SK-N-SH treated with all-trans-retinoic acid at 6 μM for 48 hours (cell line): ENCODE measurements at regions not wholly inside any gene's neighbourhood (a gene's known extent, or its start where the extent isn't known, plus 50 kb on each side); places are given as distances from the start of the nearest gene placed in this dataset.

ENCODE experiments used
- ATAC-seq: fragments of 200-7000 bp; cut with Tn5 transposase; 3 replicates; pipeline ENCODE4 v1.9.1; 2020; ENCODE audit warnings: mild to moderate bottlenecking, moderate library complexity
- ARNTL ChIP-seq: fragments of 450-650 bp; formaldehyde crosslinking; IDR thresholded peaks from 2 replicates; pipeline ENCODE4 v1.5.0; 2020; ENCODE audit warnings: low read depth, mild to moderate bottlenecking, moderate library complexity, borderline replicate concordance
- BACH2 ChIP-seq: fragments of 250-450 bp; sonication (Bioruptor Pico); IDR thresholded peaks from 2 replicates; pipeline ENCODE4 v1.9.0; 2021; ENCODE audit warnings: mild to moderate bottlenecking, borderline replicate concordance
- CREB5 ChIP-seq: fragments of 250-450 bp; sonication (Bioruptor Pico); IDR thresholded peaks from 2 replicates; pipeline ENCODE4 v1.5.1; 2020; ENCODE audit warnings: low read depth, mild to moderate bottlenecking, moderate library complexity
- ESRRG ChIP-seq: fragments of 250-450 bp; sonication (Bioruptor Pico); IDR thresholded peaks from 2 replicates; pipeline ENCODE4 v1.6.1; 2021; ENCODE audit warnings: mild to moderate bottlenecking
- GLIS3 ChIP-seq: fragments of 250-450 bp; sonication (Bioruptor Pico); IDR thresholded peaks from 2 replicates; pipeline ENCODE4 v1.5.0; 2020; ENCODE audit warnings: mild to moderate bottlenecking, moderate library complexity
- ISL1 ChIP-seq: fragments of 250-450 bp; sonication (Bioruptor Pico); IDR thresholded peaks from 2 replicates; pipeline ENCODE4 v2.1.2; 2022; ENCODE audit warnings: mild to moderate bottlenecking, moderate library complexity
- OSR1 ChIP-seq: fragments of 250-450 bp; sonication (Bioruptor Pico); IDR thresholded peaks from 2 replicates; pipeline ENCODE4 v1.8.0; 2022; ENCODE audit warnings: moderate library complexity, mild to moderate bottlenecking, inconsistent platforms
- PPARA ChIP-seq: fragments of 250-450 bp; sonication (Bioruptor Pico); IDR thresholded peaks from 2 replicates; pipeline ENCODE4 v1.5.0; 2020; ENCODE audit warnings: mild to moderate bottlenecking, borderline replicate concordance
- RARB ChIP-seq: fragments of 250-450 bp; sonication (Bioruptor Pico); IDR thresholded peaks from 2 replicates; pipeline ENCODE4 v1.8.0; 2021; ENCODE audit warnings: mild to moderate bottlenecking, moderate library complexity
- TCF4 ChIP-seq: fragments of 250-450 bp; sonication (Bioruptor Pico); IDR thresholded peaks from 2 replicates; pipeline ENCODE4 v1.8.0; 2021; ENCODE audit warnings: mild to moderate bottlenecking, moderate library complexity, borderline replicate concordance
- TSHZ2 ChIP-seq: fragments of 250-450 bp; sonication (Bioruptor Pico); IDR thresholded peaks from 2 replicates; pipeline ENCODE4 v1.5.0; 2020; ENCODE audit warnings: mild to moderate bottlenecking, moderate library complexity
- ZC3H10 ChIP-seq: fragments of 250-450 bp; sonication (Bioruptor Pico); IDR thresholded peaks from 2 replicates; pipeline ENCODE4 v1.5.1; 2021; ENCODE audit warnings: mild to moderate bottlenecking, moderate library complexity
- ZFP3 ChIP-seq: fragments of 250-450 bp; sonication (Bioruptor Pico); IDR thresholded peaks from 2 replicates; pipeline ENCODE4 v1.5.0; 2020; ENCODE audit warnings: mild to moderate bottlenecking, moderate library complexity
- ZFP30 ChIP-seq: fragments of 450-650 bp; formaldehyde crosslinking; IDR thresholded peaks from 2 replicates; pipeline ENCODE4 v1.5.0; 2022; ENCODE audit warnings: mild to moderate bottlenecking, moderate library complexity
- ZNF565 ChIP-seq: fragments of 450-650 bp; formaldehyde crosslinking; conservative IDR thresholded peaks from 2 replicates; pipeline ENCODE4 v1.5.0; 2020; ENCODE audit warnings: low read depth, mild to moderate bottlenecking, moderate library complexity
- ZNF70 ChIP-seq: fragments of 450-650 bp; formaldehyde crosslinking; IDR thresholded peaks from 2 replicates; pipeline ENCODE4 v1.5.0; 2020; ENCODE audit warnings: mild to moderate bottlenecking, moderate library complexity
- ZNF8 ChIP-seq: fragments of 450-650 bp; formaldehyde crosslinking; IDR thresholded peaks from 2 replicates; pipeline ENCODE4 v1.5.0; 2020; ENCODE audit warnings: mild to moderate bottlenecking, moderate library complexity
- TF ChIP-seq, protein P1 (sequence below): fragments of 250-450 bp; sonication (Bioruptor Pico); IDR thresholded peaks from 2 replicates; pipeline ENCODE4 v1.5.1; 2021; ENCODE audit warnings: mild to moderate bottlenecking, moderate library complexity
- TF ChIP-seq, protein P2 (sequence below): fragments of 250-450 bp; sonication (Bioruptor Pico); IDR thresholded peaks from 2 replicates; pipeline ENCODE4 v1.8.0; 2020; ENCODE audit warnings: mild to moderate bottlenecking, moderate library complexity, borderline replicate concordance

- no peak for ATAC-seq
Observed at GRCh38 chr6:88302769-88303225, 136.7 kb upstream of the CNR1 start.

DNA sequence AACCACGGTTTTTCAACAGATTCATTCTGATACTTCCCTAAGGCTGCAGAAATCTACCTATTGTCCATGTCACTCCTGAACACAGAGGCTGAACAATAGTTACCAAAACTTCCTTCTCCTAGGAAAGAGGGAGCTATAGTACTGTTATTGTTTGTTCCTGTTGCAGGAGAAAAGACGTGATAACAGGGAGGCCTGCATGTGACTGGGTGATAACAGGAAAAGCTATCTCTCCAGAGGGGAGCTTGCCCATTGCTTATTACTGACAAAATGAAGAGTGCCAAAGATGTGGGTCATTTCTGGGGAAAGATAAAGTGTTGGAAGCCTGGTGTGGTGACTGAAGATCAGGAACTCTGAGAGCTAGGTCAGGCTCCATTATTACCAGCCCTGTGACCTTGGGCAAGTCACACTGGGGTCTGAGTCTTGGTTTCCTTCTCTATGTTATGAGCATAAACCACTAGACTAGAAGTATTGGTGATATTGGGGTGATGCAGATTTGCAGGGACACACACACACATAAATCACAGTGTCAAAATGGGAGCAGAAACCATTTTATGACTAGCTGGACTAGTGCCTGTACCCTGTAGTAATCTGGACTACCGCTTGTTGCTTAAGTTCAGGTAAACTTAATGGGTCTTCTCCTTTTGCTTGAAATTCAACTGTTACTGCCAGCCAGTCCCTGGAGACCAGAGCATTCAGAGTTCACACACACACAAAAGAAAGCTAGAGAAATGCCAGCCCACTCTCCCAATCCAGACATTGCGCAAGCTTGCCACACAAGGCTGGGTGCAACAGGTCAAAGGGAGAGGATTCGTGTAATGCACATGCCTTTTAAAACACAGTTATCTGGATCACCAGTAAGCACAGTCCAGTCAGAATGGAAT is 136.0 kb upstream of the CNR1 start:
- TF ChIP-seq CREB5 (CRISPR knock-in tag) (no peak), ZFP3 (CRISPR knock-in tag) (no peak), PPARA (CRISPR knock-in tag) (no peak)
- no peak for ATAC-seq

More at GRCh38 chr6:88302769-88303225, 136.7 kb upstream of the CNR1 start:
- TF ChIP-seq ZFP3 (CRISPR knock-in tag) (no peak), PPARA (CRISPR knock-in tag) (no peak), TSHZ2 (CRISPR knock-in tag) (no peak), ISL1 (no peak), GLIS3 (no peak), ZNF8 (no peak), ZFP30 (CRISPR knock-in tag) (no peak), OSR1 (CRISPR knock-in tag) (no peak), ZNF70 (CRISPR knock-in tag) (no peak), TCF4 (no peak)
- TF ChIP-seq, protein P1, sequence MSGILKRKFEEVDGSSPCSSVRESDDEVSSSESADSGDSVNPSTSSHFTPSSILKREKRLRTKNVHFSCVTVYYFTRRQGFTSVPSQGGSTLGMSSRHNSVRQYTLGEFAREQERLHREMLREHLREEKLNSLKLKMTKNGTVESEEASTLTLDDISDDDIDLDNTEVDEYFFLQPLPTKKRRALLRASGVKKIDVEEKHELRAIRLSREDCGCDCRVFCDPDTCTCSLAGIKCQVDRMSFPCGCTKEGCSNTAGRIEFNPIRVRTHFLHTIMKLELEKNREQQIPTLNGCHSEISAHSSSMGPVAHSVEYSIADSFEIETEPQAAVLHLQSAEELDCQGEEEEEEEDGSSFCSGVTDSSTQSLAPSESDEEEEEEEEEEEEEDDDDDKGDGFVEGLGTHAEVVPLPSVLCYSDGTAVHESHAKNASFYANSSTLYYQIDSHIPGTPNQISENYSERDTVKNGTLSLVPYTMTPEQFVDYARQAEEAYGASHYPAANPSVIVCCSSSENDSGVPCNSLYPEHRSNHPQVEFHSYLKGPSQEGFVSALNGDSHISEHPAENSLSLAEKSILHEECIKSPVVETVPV (CRISPR knock-in tag) = no peak

DNA sequence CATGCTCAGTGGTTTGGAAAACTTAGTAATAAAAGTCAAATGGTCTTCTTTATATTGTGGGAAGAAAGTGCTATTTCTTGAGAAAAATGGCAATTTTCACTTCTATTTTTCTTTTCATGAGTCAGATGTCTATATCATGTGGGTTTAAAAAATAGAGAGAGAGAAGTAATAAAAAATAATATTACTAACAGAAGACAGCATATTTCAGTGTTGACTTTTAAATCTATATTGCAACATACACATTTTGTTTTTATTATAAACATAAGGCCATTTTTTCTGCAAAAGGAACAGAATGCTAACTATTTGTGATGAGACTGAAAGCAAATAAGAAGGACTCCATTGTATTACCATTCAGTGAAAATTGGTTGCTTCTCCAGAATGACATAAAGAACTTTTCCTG is 135.1 kb upstream of the CNR1 start:
- no peak for TF ChIP-seq ESRRG (CRISPR knock-in tag)
- TF ChIP-seq ZNF8 = no peak
- no peak for TF ChIP-seq RARB (CRISPR knock-in tag)
- no peak for TF ChIP-seq ZC3H10 (CRISPR knock-in tag)
- no peak for TF ChIP-seq PPARA (CRISPR knock-in tag)
- no peak for TF ChIP-seq ZFP30 (CRISPR knock-in tag)
- no peak for TF ChIP-seq ZNF565 (CRISPR knock-in tag)
- no peak for TF ChIP-seq ZFP3 (CRISPR knock-in tag)
- no peak for TF ChIP-seq TSHZ2 (CRISPR knock-in tag)
- TF ChIP-seq, protein P2, sequence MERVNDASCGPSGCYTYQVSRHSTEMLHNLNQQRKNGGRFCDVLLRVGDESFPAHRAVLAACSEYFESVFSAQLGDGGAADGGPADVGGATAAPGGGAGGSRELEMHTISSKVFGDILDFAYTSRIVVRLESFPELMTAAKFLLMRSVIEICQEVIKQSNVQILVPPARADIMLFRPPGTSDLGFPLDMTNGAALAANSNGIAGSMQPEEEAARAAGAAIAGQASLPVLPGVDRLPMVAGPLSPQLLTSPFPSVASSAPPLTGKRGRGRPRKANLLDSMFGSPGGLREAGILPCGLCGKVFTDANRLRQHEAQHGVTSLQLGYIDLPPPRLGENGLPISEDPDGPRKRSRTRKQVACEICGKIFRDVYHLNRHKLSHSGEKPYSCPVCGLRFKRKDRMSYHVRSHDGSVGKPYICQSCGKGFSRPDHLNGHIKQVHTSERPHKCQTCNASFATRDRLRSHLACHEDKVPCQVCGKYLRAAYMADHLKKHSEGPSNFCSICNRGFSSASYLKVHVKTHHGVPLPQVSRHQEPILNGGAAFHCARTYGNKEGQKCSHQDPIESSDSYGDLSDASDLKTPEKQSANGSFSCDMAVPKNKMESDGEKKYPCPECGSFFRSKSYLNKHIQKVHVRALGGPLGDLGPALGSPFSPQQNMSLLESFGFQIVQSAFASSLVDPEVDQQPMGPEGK = no peak
- no peak for TF ChIP-seq ISL1
- no peak for TF ChIP-seq GLIS3
- TF ChIP-seq CREB5 (CRISPR knock-in tag) = no peak
- no peak for TF ChIP-seq OSR1 (CRISPR knock-in tag)
- TF ChIP-seq BACH2 = no peak
- TF ChIP-seq ARNTL = no peak
- TF ChIP-seq TCF4 = no peak
- ATAC-seq = no peak
